ENCODE measurements at regions not wholly inside any gene's neighbourhood (a gene's known extent, or its start where the extent isn't known, plus 50 kb on each side); places are given as distances from the start of the nearest gene placed in this dataset.

GRCh38 chr13:67986234-67986633 lies 756.1 kb upstream of the PCDH9 start:
- Histone ChIP-seq H3F3A (ENCODE audit: low read depth) (no peaks in the 10 kb centered on the region), H2AFZ (replicated peaks) (no peak overlapping the region), H3K9me3 (ENCODE audit: low read depth) (no peaks in the 10 kb centered on the region), H4K20me1 (ENCODE audit: low read depth) (no peaks in the 10 kb centered on the region), H3K79me2 (ENCODE audit: low read depth) (no peaks in the 10 kb centered on the region), H3K27me3 (no peaks in the 10 kb centered on the region), H3K4me2 (no peak overlapping the region), H3K27ac (no peak overlapping the region), H3K4me1 (no peaks in the 10 kb centered on the region), H3K4me3 (no peak overlapping the region), H3K9ac (no peak overlapping the region), H3K36me3 (no peaks in the 10 kb centered on the region)
- Mint-ChIP-seq H3K4me1 (peaks cover 5% of the 10 kb centered on the region), H3K36me3 (no peaks in the 10 kb centered on the region), H3K27ac (no peak overlapping the region), H3K9me3 (no peaks in the 10 kb centered on the region), H3K4me3 (no peak overlapping the region), H3K27me3 (ENCODE audit: insufficient read depth, low read depth) (peaks cover 3% of the 10 kb centered on the region)
- no peak for DNase-seq (ENCODE audit: low spot score)
- no peak for TF ChIP-seq EZH2 (IDR thresholded peaks at IDR 0.05)
- TF ChIP-seq CTCF (IDR thresholded peaks at IDR 0.05), result no peak
- TF ChIP-seq EZH2phosphoT487 (IDR thresholded peaks at IDR 0.05), result no peak

GRCh38 chr13:67977066-67977465 lies 746.9 kb upstream of the PCDH9 start:
- Mint-ChIP-seq H3K4me3 (no peak overlapping the region), H3K4me1 (no peaks in the 10 kb centered on the region)

GRCh38 chr13:67971291-67971690 lies 741.2 kb upstream of the PCDH9 start:
- Histone ChIP-seq H3K9me3 (ENCODE audit: low read depth) (no peaks in the 10 kb centered on the region), H3K9ac (no peak overlapping the region), H3F3A (ENCODE audit: low read depth) (no peaks in the 10 kb centered on the region), H3K4me2 (no peak overlapping the region), H3K36me3 (no peaks in the 10 kb centered on the region), H3K79me2 (ENCODE audit: low read depth) (no peaks in the 10 kb centered on the region), H3K4me3 (no peak overlapping the region), H3K4me1 (no peaks in the 10 kb centered on the region), H2AFZ (replicated peaks) (peak overlapping the region; percentile 37), H3K27me3 (no peaks in the 10 kb centered on the region), H4K20me1 (ENCODE audit: low read depth) (no peaks in the 10 kb centered on the region), H3K27ac (no peak overlapping the region)
- no peaks in the 10 kb centered on the region for H3K27me3 Mint-ChIP-seq (ENCODE audit: insufficient read depth, low read depth)
- H3K27ac Mint-ChIP-seq, result no peak overlapping the region
- no peak for DNase-seq (ENCODE audit: low spot score)
- H3K4me1 Mint-ChIP-seq, result no peaks in the 10 kb centered on the region
- H3K36me3 Mint-ChIP-seq, result no peaks in the 10 kb centered on the region
- no peaks in the 10 kb centered on the region for H3K9me3 Mint-ChIP-seq
- H3K4me3 Mint-ChIP-seq, result no peak overlapping the region
- TF ChIP-seq CTCF (IDR thresholded peaks at IDR 0.05), result no peak
- TF ChIP-seq EZH2 (IDR thresholded peaks at IDR 0.05), result no peak
- TF ChIP-seq EZH2phosphoT487 (IDR thresholded peaks at IDR 0.05), result no peak

More at GRCh38 chr13:67977066-67977465, 746.9 kb upstream of the PCDH9 start:
- Mint-ChIP-seq H3K36me3 (no peaks in the 10 kb centered on the region), H3K9me3 (no peaks in the 10 kb centered on the region), H3K27ac (no peak overlapping the region), H3K27me3 (ENCODE audit: insufficient read depth, low read depth) (no peaks in the 10 kb centered on the region)
- Histone ChIP-seq H3K9me3 (ENCODE audit: low read depth) (no peaks in the 10 kb centered on the region), H4K20me1 (ENCODE audit: low read depth) (no peaks in the 10 kb centered on the region), H2AFZ (replicated peaks) (no peak overlapping the region), H3K79me2 (ENCODE audit: low read depth) (no peaks in the 10 kb centered on the region), H3K4me2 (no peak overlapping the region), H3K36me3 (no peaks in the 10 kb centered on the region), H3K27me3 (no peaks in the 10 kb centered on the region), H3K9ac (no peak overlapping the region), H3F3A (ENCODE audit: low read depth) (no peaks in the 10 kb centered on the region), H3K27ac (no peak overlapping the region), H3K4me3 (no peak overlapping the region), H3K4me1 (no peaks in the 10 kb centered on the region)
- TF ChIP-seq EZH2 (IDR thresholded peaks at IDR 0.05), result no peak
- no peak for TF ChIP-seq CTCF (IDR thresholded peaks at IDR 0.05)
- no peak for TF ChIP-seq EZH2phosphoT487 (IDR thresholded peaks at IDR 0.05)
- no peak for DNase-seq (ENCODE audit: low spot score)

Measured in neural progenitor cell (in vitro differentiated cells).